ENCODE measurements at regions not wholly inside any gene's neighbourhood (a gene's known extent, or its start where the extent isn't known, plus 50 kb on each side); places are given as distances from the start of the nearest gene placed in this dataset.

- in situ Hi-C loops (cut with HindIII; ENCODE audit: low sequenced_read_pairs): no loop called here
Measured at GRCh38 chr16:55257966-55258613, 65.9 kb upstream of the IRX6 start.

- in situ Hi-C loops (cut with HindIII; ENCODE audit: low sequenced_read_pairs): no loop called here
Measured at GRCh38 chr16:55261301-55261700, 62.7 kb upstream of the IRX6 start.

GRCh38 chr16:55263271-55264250 is 60.4 kb upstream of the IRX6 start:
- in situ Hi-C loops (cut with HindIII; ENCODE audit: low sequenced_read_pairs): no loop called here

GRCh38 chr16:55264949-55265348 is 59.1 kb upstream of the IRX6 start:
- in situ Hi-C loops (cut with HindIII; ENCODE audit: low sequenced_read_pairs): no loop called here

DNA sequence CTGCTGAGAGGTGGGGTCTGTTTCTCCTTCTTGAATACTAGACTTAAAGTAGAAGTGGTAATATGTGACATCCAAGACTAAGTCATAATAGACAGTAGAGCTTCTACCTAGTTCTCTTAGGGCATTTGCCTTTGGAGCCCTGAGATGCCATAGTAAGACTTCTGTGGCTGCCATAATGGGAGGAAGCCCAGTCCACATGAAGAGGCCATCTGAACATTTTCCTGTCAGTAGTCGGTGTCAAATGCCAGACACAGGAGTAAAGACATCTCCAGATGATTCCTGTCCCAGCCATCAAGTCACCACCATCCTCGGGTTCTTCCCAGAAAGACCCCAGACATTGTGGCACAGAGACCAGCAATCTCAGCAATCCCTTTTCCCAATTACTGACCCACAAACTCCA is 58.1 kb upstream of the IRX6 start:
- in situ Hi-C loops (cut with HindIII; ENCODE audit: low sequenced_read_pairs): no loop called here

DNA sequence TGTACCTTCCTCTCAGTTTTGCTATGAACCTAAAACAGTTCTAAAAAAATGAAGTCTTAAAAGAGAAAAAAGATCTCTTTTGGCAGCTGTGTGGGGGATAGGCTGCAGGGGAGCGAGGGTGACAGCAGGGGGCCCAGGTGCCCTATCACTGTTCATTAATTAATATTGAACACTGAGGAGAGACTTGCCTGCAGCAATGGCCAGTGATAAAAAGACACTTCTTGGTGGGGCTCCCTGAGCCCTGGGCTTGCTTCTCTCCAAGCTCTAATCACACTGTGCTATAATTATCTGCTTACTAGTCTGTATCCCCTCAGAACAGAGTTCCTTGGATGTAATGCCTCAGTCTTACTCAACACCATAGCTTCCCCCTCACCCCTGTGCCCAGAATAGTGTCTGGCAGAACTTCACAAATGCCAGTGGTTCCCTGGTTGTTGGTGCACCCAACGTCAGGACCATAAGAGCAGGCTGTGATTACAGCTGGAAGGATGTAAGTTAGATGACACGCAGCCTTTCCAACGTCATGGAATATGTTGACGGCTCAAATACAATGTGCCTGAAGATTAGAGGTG is 52.0 kb upstream of the IRX6 start:
- in situ Hi-C loops (cut with HindIII; ENCODE audit: low sequenced_read_pairs): no loop called here

DNA sequence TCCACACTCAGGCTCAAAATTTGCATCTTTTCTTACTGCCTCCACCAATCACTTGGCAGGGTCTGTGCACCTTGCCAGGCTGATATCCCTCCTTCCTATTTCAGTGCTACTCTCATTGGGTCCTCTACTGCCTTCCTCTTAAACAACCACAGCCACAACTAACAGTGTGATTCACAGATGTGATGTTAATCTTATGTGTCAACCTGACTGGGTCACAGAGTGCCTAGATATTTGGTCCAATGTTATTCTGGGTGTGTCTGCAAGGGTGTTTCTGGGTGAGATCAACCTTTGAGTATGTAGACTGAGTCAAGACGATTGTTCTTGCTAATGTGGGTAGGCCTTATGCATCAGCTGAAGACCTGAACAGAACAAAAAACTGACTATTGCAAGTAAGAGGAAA is 51.3 kb upstream of the IRX6 start:
- in situ Hi-C loops (cut with HindIII; ENCODE audit: low sequenced_read_pairs): no loop called here

- in situ Hi-C loops (cut with HindIII; ENCODE audit: low sequenced_read_pairs): no loop called here
Measured at GRCh38 chr16:55273356-55273755, 50.6 kb upstream of the IRX6 start.

- in situ Hi-C loops (cut with HindIII; ENCODE audit: low sequenced_read_pairs): no loop called here
Measured at GRCh38 chr16:55273959-55274358, 50.0 kb upstream of the IRX6 start.

Measured in DLD1 (cell line).